GM23248 (cell line): ENCODE measurements at regions not wholly inside any gene's neighbourhood (a gene's known extent, or its start where the extent isn't known, plus 50 kb on each side); places are given as distances from the start of the nearest gene placed in this dataset.

Source experiments
- EZH2 ChIP-seq: fragments of 200-600 bp; sonication (generic); IDR thresholded peaks from 2 replicates; pipeline ENCODE4 v1.6.1; 2018; ENCODE audit warnings: antibody characterized with exemption, mild to moderate bottlenecking; ENCODE audit not compliant: insufficient read depth, poor library complexity, severe bottlenecking
- EZH2phosphoT487 ChIP-seq: fragments of 200-600 bp; sonication (generic); IDR thresholded peaks from 2 replicates; pipeline ENCODE4 v1.6.1; 2018; ENCODE audit warnings: antibody characterized with exemption, moderate library complexity, mild to moderate bottlenecking, low read depth; ENCODE audit not compliant: insufficient read depth

DNA sequence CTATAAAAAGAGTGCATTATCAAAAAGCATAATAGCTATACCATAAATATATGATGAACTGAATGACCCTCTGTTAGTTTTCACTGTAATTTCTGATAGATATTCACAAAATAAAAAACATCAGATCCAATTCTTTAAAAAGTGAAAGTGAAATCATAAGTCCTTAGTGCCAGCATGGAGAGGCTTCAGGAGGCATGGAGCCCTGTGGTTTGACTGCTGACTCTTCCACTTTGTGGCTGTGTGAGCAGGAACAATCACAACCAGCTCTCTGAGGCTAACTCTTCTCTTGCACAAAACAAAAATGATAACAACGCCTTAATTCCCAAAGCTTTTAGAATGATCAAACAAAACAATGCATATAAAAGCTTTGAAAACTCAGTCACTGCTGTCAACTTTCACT is 1143.9 kb downstream of the PDHA2 start:
- TF ChIP-seq EZH2 (no peak), EZH2phosphoT487 (no peak)
